Loucy (cell line): ENCODE measurements at regions not wholly inside any gene's neighbourhood (a gene's known extent, or its start where the extent isn't known, plus 50 kb on each side); places are given as distances from the start of the nearest gene placed in this dataset.
"Not testable (repeated sequence)": the region's sequence is repeated elsewhere in the genome, so short reads cannot be mapped to it uniquely, and the experiment has no call there.

Experiments
- H2AFZ ChIP-seq: fragments of 200-600 bp; sonication (generic); 2 replicates; pipeline ENCODE4 v1.6.0; 2016; ENCODE audit warnings: antibody characterized with exemption, mild to moderate bottlenecking, low read length, moderate library complexity
- H3F3A ChIP-seq: fragments of 200-600 bp; 2 replicates; pipeline ENCODE4 v1.6.0; 2016; ENCODE audit warnings: antibody characterized with exemption, low read depth, mild to moderate bottlenecking
- H3K27me3 ChIP-seq: fragments of 200-600 bp; sonication (generic); 2 replicates; pipeline ENCODE4 v1.6.1; 2014; ENCODE audit warnings: low read length, mild to moderate bottlenecking; ENCODE audit not compliant: insufficient read depth, poor library complexity, severe bottlenecking
- H3K36me3 ChIP-seq: fragments of 200-600 bp; sonication (generic); 2 replicates; pipeline ENCODE4 v1.6.1; 2016; ENCODE audit warnings: low read length; ENCODE audit not compliant: insufficient read depth
- H3K4me1 ChIP-seq: fragments of 200-600 bp; sonication (generic); 2 replicates; pipeline ENCODE4 v1.5.1; 2014; ENCODE audit warnings: low read length, mild to moderate bottlenecking; ENCODE audit not compliant: insufficient read depth, poor library complexity, severe bottlenecking
- H3K4me2 ChIP-seq: fragments of 200-600 bp; sonication (generic); 2 replicates; pipeline ENCODE4 v1.6.0; 2014; ENCODE audit warnings: antibody characterized with exemption, low read length, low read depth, mild to moderate bottlenecking; ENCODE audit not compliant: poor library complexity, severe bottlenecking
- H3K4me3 ChIP-seq: fragments of 200-600 bp; sonication (generic); 2 replicates; pipeline ENCODE4 v1.5.1; 2014; ENCODE audit warnings: low read length, mild to moderate bottlenecking, mixed read lengths; ENCODE audit not compliant: poor library complexity, severe bottlenecking
- H3K79me2 ChIP-seq: fragments of 200-600 bp; sonication (generic); 2 replicates; pipeline ENCODE4 v1.6.1; 2014; ENCODE audit warnings: low read length; ENCODE audit not compliant: insufficient read depth
- H3K9ac ChIP-seq: fragments of 200-600 bp; sonication (generic); 2 replicates; pipeline ENCODE4 v1.6.0; 2014; ENCODE audit warnings: mild to moderate bottlenecking, low read depth, low read length, moderate library complexity; ENCODE audit not compliant: poor library complexity, severe bottlenecking
- H3K9me2 ChIP-seq: fragments of 200-600 bp; sonication (generic); replicated peaks from 2 replicates; pipeline ENCODE4 v1.6.1; 2016; ENCODE audit warnings: low read depth, low read length, mixed read lengths
- H3K9me3 ChIP-seq: fragments of 200-600 bp; sonication (generic); 2 replicates; pipeline ENCODE4 v1.6.1; 2014; ENCODE audit warnings: mild to moderate bottlenecking, antibody characterized with exemption, low read length, low read depth; ENCODE audit not compliant: insufficient read depth
- H4K20me1 ChIP-seq: fragments of 200-600 bp; sonication (generic); 2 replicates; pipeline ENCODE4 v1.6.0; 2014; ENCODE audit warnings: antibody characterized with exemption, low read length, mild to moderate bottlenecking; ENCODE audit not compliant: insufficient read depth, poor library complexity, severe bottlenecking
- CTCF ChIP-seq: fragments of 200-600 bp; sonication (generic); conservative IDR thresholded peaks from 2 replicates; pipeline ENCODE4 v1.5.1; 2014; ENCODE audit warnings: mild to moderate bottlenecking, antibody characterized with exemption, low read length
- EZH2phosphoT487 ChIP-seq: fragments of 200-600 bp; IDR thresholded peaks from 2 replicates; pipeline ENCODE4 v1.6.1; 2018; ENCODE audit warnings: antibody characterized with exemption, mild to moderate bottlenecking, moderate library complexity, borderline replicate concordance

DNA sequence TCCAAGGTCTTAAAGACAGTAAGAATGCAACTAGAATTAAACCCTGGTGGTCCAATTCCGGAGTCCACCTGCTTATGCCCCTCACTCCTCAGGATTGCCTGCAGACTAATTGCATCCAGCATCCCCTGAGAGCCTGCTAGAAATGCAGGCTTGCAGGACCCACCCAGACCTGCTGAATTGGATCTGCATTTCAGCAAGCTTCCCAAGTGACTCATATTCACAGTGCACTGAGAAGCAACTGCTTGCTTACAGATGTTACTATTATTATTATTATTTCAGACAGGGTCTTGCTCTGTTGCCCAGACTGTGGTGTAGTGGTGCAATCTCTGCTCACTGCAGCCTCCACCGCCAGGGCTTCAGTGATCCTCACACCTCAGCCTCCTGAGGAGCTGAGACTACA is 83.5 kb upstream of the VGLL4 start:
- Histone ChIP-seq H3F3A (no peaks in the 10 kb centered on the region), H3K36me3 (no peaks in the 10 kb centered on the region), H3K9ac (no peak overlapping the region), H3K79me2 (no peaks in the 10 kb centered on the region), H3K9me3 (no peaks in the 10 kb centered on the region), H3K9me2 (no peaks in the 10 kb centered on the region), H3K4me2 (no peak overlapping the region), H4K20me1 (no peaks in the 10 kb centered on the region), H3K27me3 (no peaks in the 10 kb centered on the region), H3K4me1 (no peaks in the 10 kb centered on the region), H2AFZ (no peak overlapping the region), H3K4me3 (no peak overlapping the region)
- no peak for TF ChIP-seq CTCF

DNA sequence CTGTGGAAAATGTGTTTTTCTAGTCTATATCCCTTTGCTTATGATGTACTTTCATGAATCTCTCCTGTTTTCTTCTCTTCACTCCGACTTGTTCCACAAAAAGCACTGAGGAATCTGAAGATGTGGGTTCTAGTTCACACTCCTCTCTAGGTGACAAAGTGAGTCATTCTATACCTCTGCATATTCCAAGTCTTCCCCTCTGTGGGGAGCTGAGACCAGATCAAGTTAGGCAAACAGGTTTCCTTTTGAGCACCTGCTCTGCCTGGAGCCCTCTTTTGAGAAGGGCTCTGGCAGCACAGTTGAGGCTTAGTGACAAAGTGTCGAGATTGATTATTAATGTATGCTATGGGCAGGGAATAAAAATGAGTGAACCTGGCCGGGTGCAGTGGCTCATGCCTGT is 82.4 kb upstream of the VGLL4 start:
- Histone ChIP-seq H3K4me1 (no peaks in the 10 kb centered on the region), H3K9me2 (no peaks in the 10 kb centered on the region), H3K79me2 (no peaks in the 10 kb centered on the region), H3K4me2 (no peak overlapping the region), H2AFZ (no peak overlapping the region), H3K9me3 (no peaks in the 10 kb centered on the region), H3K27me3 (no peaks in the 10 kb centered on the region), H3K4me3 (no peak overlapping the region), H3K9ac (no peak overlapping the region), H3K36me3 (no peaks in the 10 kb centered on the region), H3F3A (no peaks in the 10 kb centered on the region), H4K20me1 (no peaks in the 10 kb centered on the region)
- no peak for TF ChIP-seq EZH2phosphoT487
- TF ChIP-seq CTCF, result no peak

DNA sequence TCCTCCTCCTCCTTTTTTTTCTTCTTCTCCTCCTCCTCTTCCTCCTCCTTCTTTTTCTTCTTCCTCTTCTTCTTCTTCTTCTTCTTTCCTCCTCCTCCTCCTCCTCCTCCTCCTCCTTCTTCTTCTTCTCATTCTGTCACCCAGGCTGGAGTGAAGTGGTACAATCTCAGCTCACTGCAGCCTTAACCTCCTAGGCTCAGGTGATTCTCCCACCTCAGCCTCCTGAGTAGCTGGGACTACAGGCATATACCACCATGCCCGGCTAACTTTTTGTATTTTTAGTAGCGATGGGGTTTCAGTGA is 81.6 kb upstream of the VGLL4 start:
- not testable (repeated sequence) for H3K79me2 ChIP-seq, H3K9me2 ChIP-seq, H3F3A ChIP-seq, H3K9me3 ChIP-seq, H3K9ac ChIP-seq, H3K4me2 ChIP-seq, H3K4me3 ChIP-seq, H4K20me1 ChIP-seq, H3K27me3 ChIP-seq, H3K36me3 ChIP-seq, H2AFZ ChIP-seq, H3K4me1 ChIP-seq

- H3K4me3 ChIP-seq, result no peak overlapping the region
- H3K9me3 ChIP-seq, result no peaks in the 10 kb centered on the region
- H3K4me1 ChIP-seq, result peaks cover 10% of the 10 kb centered on the region
- TF ChIP-seq CTCF (no peak), EZH2phosphoT487 (no peak)
- no peak overlapping the region for H2AFZ ChIP-seq
- no peaks in the 10 kb centered on the region for H3K79me2 ChIP-seq
- H3K9me2 ChIP-seq, result no peaks in the 10 kb centered on the region
- H3K4me2 ChIP-seq, result no peak overlapping the region
- H3F3A ChIP-seq, result no peaks in the 10 kb centered on the region
- H3K36me3 ChIP-seq, result no peaks in the 10 kb centered on the region
- peaks cover 6% of the 10 kb centered on the region for H3K27me3 ChIP-seq
- H3K9ac ChIP-seq, result no peak overlapping the region
- H4K20me1 ChIP-seq, result no peaks in the 10 kb centered on the region
These were observed 81.1 kb upstream of the VGLL4 start for GRCh38 chr3:11724615-11725339.
